CD4-positive, alpha-beta T cell (primary cell): ENCODE measurements at regions not wholly inside any gene's neighbourhood (a gene's known extent, or its start where the extent isn't known, plus 50 kb on each side); places are given as distances from the start of the nearest gene placed in this dataset.

ENCODE experiments used
- ATAC-seq: fragments of 200-7000 bp; cut with Tn5 transposase; one replicate; pipeline ENCODE4 v1.10.0; 2022; ENCODE audit warnings: mild to moderate bottlenecking; ENCODE audit not compliant: poor library complexity
- CTCF ChIA-PET: fragments of 350-600 bp; sonication (Branson Sonifier 250); formaldehyde crosslinking; loops from one replicate; lab custom pipeline; 2021; ENCODE audit warnings: antibody characterized with exemption, inconsistent platforms; lab: Charles Lee
- POLR2A ChIA-PET: fragments of 350-600 bp; sonication (Branson Sonifier 250); formaldehyde crosslinking; loops from one replicate; lab custom pipeline; 2021; ENCODE audit warnings: antibody characterized with exemption, inconsistent platforms; lab: Charles Lee
- DNase-seq, 14 experiments: peaks; one replicate each; pipeline ENCODE4 v3.0.0-alpha.2; 2013 to 2020; ENCODE audit warnings: mixed read lengths in 2 of 14
- H3K27ac ChIP-seq, 2 donors: one replicate each; pipeline versions ENCODE4 v1.5.1 to v1.7.0; 2013; ENCODE audit warnings: low read length in 2 of 2, low read depth in 1 of 2, mild to moderate bottlenecking in 1 of 2
- H3K27me3 ChIP-seq, 2 experiments: 1 replicate in 1 of 2; 2 replicates in 1 of 2; pipeline versions ENCODE4 v1.6.1 to v1.7.0; 2013; ENCODE audit warnings: low read length in 2 of 2, control low read depth in 1 of 2, mild to moderate bottlenecking in 1 of 2, moderate library complexity in 1 of 2; ENCODE audit not compliant: insufficient read depth in 2 of 2, control insufficient read depth in 1 of 2
- H3K36me3 ChIP-seq: one replicate; pipeline ENCODE4 v1.6.1; 2013; ENCODE audit warnings: low read length, control low read depth; ENCODE audit not compliant: insufficient read depth
- H3K4me1 ChIP-seq: one replicate; pipeline ENCODE4 v1.6.1; 2013; ENCODE audit warnings: low read length, control low read depth; ENCODE audit not compliant: insufficient read depth
- H3K4me3 ChIP-seq: one replicate; pipeline ENCODE4 v1.5.1; 2013; ENCODE audit warnings: mild to moderate bottlenecking, low read length, moderate library complexity
- H3K9me3 ChIP-seq, 2 experiments: 1 replicate in 1 of 2; 2 replicates in 1 of 2; pipeline versions ENCODE4 v1.6.1 to v1.7.0; 2013; ENCODE audit warnings: low read length in 2 of 2, mild to moderate bottlenecking in 2 of 2, control low read depth in 1 of 2, moderate library complexity in 1 of 2; ENCODE audit not compliant: control insufficient read depth in 1 of 2, insufficient read depth in 1 of 2
- H3K27ac Mint-ChIP-seq: one replicate; pipeline ENCODE4 v1.8.0; 2020; ENCODE audit warnings: mixed read lengths
- H3K27me3 Mint-ChIP-seq: one replicate; pipeline ENCODE4 v1.8.0; 2021; ENCODE audit warnings: mixed read lengths
- H3K36me3 Mint-ChIP-seq: one replicate; pipeline ENCODE4 v1.8.0; 2021; ENCODE audit warnings: low read depth, mixed read lengths
- H3K4me1 Mint-ChIP-seq: one replicate; pipeline ENCODE4 v1.8.0; 2021; ENCODE audit warnings: low read depth, mixed read lengths
- H3K4me3 Mint-ChIP-seq: one replicate; pipeline ENCODE4 v1.8.0; 2020; ENCODE audit warnings: mild to moderate bottlenecking, mixed read lengths
- H3K9me3 Mint-ChIP-seq: one replicate; pipeline ENCODE4 v1.8.0; 2020; ENCODE audit warnings: mixed read lengths
- intact Hi-C, 2 experiments: fragments of 100-400 bp; cut with DNase I in 1 of 2; cut with micrococcal nuclease in 1 of 2; formaldehyde crosslinking; loops; one replicate each; pipeline versions ENCODE4 v1.15.1 to v1.9.0; 2023 to 2025; cut with DNase I, micrococcal nuclease
- TF ChIP-seq, protein P1 (sequence below): fragments of 200-600 bp; IDR thresholded peaks from one replicate; pipeline ENCODE4 v1.8.0; 2022; ENCODE audit warnings: antibody characterized with exemption, mild to moderate bottlenecking

DNA sequence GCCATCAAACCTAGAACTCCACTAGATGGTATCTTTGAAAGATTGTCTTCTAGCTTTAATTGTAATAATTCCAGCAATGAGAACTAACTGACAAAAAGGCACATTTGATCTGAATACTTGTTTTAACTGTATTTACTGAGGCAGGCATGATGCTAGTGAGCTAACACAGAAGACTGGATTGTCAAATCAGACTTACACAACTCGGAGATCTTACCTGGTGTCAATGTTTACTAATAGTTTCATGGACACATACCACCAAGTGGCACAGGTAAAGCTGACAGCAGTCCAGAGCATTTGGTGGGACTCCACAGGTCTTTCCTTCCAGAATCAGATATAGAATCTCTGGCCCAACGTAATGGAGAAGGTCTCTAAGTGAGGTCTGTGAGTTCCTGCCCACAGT is 229.9 kb upstream of the BOD1L1 start:
- H3K27ac ChIP-seq = no peak overlapping the region
- H3K9me3 Mint-ChIP-seq = peaks cover 4% of the 10 kb centered on the region
- H3K9me3 ChIP-seq = no peaks in the 10 kb centered on the region
- no peak overlapping the region for H3K4me3 Mint-ChIP-seq
- H3K4me1 Mint-ChIP-seq = no peaks in the 10 kb centered on the region
- H3K27me3 Mint-ChIP-seq = no peaks in the 10 kb centered on the region
- DNase-seq = no peak
- no peaks in the 10 kb centered on the region for H3K36me3 Mint-ChIP-seq
- intact Hi-C loops = no loop called here
- no peak for ATAC-seq
- no peak overlapping the region for H3K4me3 ChIP-seq
- POLR2A ChIA-PET = no interaction called here
- CTCF ChIA-PET = no interaction called here
- TF ChIP-seq, protein P1, sequence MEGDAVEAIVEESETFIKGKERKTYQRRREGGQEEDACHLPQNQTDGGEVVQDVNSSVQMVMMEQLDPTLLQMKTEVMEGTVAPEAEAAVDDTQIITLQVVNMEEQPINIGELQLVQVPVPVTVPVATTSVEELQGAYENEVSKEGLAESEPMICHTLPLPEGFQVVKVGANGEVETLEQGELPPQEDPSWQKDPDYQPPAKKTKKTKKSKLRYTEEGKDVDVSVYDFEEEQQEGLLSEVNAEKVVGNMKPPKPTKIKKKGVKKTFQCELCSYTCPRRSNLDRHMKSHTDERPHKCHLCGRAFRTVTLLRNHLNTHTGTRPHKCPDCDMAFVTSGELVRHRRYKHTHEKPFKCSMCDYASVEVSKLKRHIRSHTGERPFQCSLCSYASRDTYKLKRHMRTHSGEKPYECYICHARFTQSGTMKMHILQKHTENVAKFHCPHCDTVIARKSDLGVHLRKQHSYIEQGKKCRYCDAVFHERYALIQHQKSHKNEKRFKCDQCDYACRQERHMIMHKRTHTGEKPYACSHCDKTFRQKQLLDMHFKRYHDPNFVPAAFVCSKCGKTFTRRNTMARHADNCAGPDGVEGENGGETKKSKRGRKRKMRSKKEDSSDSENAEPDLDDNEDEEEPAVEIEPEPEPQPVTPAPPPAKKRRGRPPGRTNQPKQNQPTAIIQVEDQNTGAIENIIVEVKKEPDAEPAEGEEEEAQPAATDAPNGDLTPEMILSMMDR = no peak
- H3K27ac Mint-ChIP-seq = no peak overlapping the region
- no peaks in the 10 kb centered on the region for H3K27me3 ChIP-seq
- no peaks in the 10 kb centered on the region for H3K36me3 ChIP-seq
- no peaks in the 10 kb centered on the region for H3K4me1 ChIP-seq

DNA sequence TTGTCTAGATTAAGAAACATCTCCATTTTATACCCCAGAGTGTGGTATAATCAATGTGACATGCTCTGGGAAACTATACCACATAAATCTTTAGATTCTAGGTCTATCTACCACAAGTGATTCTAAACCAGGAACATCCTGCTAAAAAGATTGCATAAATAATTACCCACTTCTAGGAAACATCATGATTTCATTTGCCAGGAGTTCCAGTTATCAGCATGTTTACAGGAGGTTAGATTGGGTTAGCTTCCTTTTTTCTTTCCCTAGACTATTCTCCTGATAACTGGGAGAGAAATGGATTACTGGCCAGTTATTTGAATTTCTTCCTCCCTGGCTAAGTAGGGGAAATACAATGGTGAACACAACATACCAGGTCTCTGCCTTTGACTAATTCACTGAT is 230.3 kb upstream of the BOD1L1 start:
- H3K36me3 Mint-ChIP-seq = no peaks in the 10 kb centered on the region
- Histone ChIP-seq H3K27ac (no peak overlapping the region), H3K27me3 (no peaks in the 10 kb centered on the region), H3K9me3 (peaks cover 0 to 3% of the 10 kb centered on the region in 2 experiments), H3K4me3 (no peak overlapping the region), H3K36me3 (no peaks in the 10 kb centered on the region), H3K4me1 (no peaks in the 10 kb centered on the region)
- TF ChIP-seq, protein P1 = no peak
- CTCF ChIA-PET = no interaction called here
- DNase-seq (no peak), ATAC-seq (no peak)
- POLR2A ChIA-PET = no interaction called here
- no peak overlapping the region for H3K27ac Mint-ChIP-seq
- no peaks in the 10 kb centered on the region for H3K27me3 Mint-ChIP-seq
- H3K4me1 Mint-ChIP-seq = no peaks in the 10 kb centered on the region
- intact Hi-C loops = no loop called here
- no peak overlapping the region for H3K4me3 Mint-ChIP-seq
- H3K9me3 Mint-ChIP-seq = peaks cover 7% of the 10 kb centered on the region

- H3K27me3 ChIP-seq = no peaks in the 10 kb centered on the region
- no peak overlapping the region for H3K27ac ChIP-seq
- Mint-ChIP-seq H3K9me3 (peaks cover 11% of the 10 kb centered on the region), H3K27ac (no peak overlapping the region), H3K4me1 (no peaks in the 10 kb centered on the region), H3K36me3 (no peaks in the 10 kb centered on the region), H3K4me3 (no peak overlapping the region), H3K27me3 (no peaks in the 10 kb centered on the region)
- ATAC-seq = no peak
- H3K4me1 ChIP-seq = no peaks in the 10 kb centered on the region
- intact Hi-C loops = no loop called here
- peaks cover 0 to 3% of the 10 kb centered on the region in 2 experiments for H3K9me3 ChIP-seq
- H3K36me3 ChIP-seq = no peaks in the 10 kb centered on the region
- ChIA-PET CTCF (no interaction called here), POLR2A (no interaction called here)
- no peak for DNase-seq
- TF ChIP-seq, protein P1 = no peak
- no peak overlapping the region for H3K4me3 ChIP-seq
These were observed 231.9 kb upstream of the BOD1L1 start for GRCh38 chr4:13859423-13859822.
